GM19043 (cell line): ENCODE measurements at regions not wholly inside any gene's neighbourhood (a gene's known extent, or its start where the extent isn't known, plus 50 kb on each side); places are given as distances from the start of the nearest gene placed in this dataset.
"Not testable (repeated sequence)": the region's sequence is repeated elsewhere in the genome, so short reads cannot be mapped to it uniquely, and the experiment has no call there.

Experiments used
- ATAC-seq: cut with Tn5 transposase; IDR thresholded peaks from one replicate; pipeline ENCODE4 v1.9.1; 2021; ENCODE audit warnings: low read depth; ENCODE audit not compliant: unreplicated experiment

DNA sequence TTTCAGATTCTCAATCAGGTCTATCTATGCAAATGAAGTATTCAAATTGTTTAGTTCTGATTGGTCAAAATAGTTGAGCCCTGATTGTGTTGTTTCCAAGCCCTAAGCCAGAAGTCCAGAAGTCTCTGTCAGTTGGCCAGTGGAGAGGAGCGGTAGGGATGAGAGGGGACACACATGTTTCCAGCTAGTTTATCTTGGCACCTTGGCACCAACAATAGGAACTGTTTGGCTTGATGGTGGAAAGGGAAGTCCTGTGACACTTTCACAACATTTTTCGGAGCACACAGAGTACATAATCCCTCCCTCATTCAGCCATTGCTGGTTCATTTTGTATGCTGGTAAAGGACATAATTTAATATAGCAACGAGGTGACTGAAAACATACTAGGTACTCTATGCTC is 1661.6 kb downstream of the SUCLG1 start:
- ATAC-seq: no peak

DNA sequence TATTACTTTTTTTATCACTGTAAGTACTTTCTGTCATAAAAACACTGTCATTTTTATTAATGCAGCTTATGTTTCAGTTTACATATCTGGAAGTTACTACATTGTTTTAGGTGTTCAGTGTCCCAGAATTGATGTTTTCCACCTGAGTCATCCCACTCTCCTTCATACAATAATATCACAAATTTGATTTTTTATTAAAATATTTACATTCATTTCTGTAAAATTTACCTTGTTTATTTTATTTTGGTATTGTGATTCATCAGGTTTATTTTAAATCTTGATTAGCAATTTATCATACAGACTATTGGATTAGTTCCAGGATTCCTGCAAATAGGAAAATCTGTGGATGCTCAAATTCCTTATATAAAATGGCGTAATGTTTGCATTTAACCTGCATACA is 1662.9 kb downstream of the SUCLG1 start:
- no peak for ATAC-seq

DNA sequence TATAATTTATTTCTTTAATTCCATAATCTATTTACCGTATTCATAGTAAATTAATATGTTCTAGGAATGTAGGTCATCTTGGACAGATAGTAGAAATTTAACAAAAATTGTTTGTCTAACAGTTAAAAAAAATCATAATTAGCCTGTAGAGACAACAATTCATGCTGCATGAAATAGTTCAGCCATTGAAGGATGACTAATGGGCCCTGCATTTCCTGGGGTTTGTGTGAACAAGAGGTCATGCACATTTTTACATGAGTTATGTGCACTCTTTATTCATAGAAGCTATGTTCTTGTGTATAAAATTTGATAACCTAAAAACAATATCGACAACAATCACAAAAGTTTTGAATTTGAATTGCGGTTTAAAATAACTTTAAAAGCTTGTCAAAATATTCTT is 1663.6 kb downstream of the SUCLG1 start:
- ATAC-seq: no peak

DNA sequence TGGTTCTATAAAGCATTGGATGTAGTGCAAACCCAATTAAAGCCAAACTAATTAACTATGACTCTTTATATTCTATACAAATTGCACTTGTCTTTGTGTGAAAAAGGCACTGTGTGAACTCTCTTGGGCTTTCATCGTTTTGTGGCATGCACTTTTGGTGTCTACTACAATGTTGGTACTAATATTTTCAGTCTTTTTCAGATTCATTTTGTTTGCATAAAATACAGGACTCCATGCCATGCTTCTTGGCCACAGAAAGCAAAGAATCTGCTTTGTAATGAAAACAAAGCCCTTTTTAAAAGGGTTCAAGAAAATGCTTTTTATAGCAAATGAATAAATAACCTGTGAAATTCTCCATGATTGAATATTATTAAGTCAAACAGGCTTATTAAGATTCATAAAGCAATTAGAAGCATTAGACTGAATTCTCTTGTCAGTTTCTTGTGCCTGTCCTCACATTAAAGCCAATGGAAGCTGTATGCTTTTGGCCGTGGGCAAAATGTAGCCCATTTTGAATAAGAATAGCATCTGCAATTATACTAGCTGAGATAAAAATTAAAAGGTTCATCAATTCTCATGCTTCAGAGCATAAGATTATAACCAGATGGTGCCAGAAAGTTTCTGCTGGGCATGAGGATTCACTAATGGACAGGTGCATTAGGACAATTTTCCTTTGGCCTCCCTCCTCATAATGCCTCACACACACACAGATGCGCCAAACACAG is 1665.2 kb downstream of the SUCLG1 start:
- ATAC-seq: no peak

DNA sequence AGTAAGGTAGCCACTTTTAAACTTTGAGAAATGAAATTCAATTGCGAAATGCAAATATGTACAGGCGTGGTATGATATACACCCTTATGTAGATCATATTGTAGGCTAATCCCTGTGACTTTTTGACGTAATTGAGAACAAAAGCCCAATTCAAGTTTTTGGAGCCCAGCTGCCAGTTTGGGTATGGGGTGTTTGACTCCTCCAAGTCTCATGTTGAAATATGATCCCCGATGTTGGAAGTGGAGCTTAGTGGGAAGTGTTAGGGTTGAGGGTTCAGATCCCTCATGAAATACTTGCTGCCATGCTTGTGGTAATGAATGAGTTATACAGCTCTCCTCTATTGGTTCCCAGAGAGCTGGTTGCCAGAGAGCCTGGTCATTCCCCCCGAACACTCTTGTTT is 1666.8 kb downstream of the SUCLG1 start:
- ATAC-seq: no peak

DNA sequence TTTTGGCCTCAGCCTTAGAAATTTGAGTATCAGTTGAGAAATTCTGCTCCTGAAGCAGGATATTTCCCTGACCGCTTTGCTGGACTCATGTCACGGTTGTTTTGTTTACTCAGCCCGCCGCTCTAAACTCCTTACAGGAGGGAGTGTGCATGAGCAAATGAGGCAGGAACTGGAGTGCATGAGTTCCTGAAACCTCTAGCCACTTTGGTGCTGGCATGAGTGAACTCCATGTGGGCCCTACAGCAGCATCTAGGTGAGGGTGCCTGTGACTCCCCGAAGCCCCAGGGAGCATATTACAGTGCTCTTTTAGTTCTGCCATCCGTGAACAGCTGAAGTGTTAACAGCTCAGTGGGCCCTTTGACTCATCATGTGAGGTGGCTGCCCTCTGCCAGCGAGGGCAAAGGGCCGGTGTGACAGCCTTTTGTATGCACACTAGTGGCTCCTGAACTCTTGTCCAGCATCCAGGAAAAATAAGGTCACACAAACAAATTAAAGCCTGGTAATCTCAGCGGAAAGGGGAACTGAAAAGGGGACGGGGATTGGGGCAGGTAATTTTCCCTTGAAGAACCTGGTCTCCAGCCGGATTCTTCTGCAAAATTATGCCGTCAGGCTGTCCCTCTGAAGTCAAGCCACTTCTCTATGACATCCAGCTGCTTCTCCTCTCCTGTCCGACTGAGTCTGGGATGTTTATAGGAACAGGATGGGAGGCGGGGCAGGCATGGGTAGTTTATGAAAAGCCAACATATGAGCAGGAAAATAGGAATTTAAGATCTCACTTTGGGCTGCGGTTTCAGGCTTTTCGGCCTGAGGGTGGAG is 1668.7 kb downstream of the SUCLG1 start:
- ATAC-seq: no peak

DNA sequence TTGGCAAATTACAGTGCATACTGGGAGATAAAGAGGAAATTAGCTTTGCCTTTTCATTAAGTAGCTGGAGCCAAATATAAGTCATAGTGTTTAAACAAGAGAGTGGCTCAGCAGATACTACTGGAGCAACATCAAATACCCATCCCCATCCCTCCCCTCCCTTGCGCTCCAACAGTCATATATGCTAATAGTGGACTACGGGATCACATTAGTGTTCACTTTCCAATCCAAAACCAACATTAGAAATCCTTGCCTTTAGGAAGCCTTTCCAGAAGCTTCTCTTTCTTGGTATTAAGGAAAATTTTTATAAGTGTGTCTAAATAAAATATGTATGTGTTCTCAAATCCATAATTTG is 1669.3 kb downstream of the SUCLG1 start:
- no peak for ATAC-seq

DNA sequence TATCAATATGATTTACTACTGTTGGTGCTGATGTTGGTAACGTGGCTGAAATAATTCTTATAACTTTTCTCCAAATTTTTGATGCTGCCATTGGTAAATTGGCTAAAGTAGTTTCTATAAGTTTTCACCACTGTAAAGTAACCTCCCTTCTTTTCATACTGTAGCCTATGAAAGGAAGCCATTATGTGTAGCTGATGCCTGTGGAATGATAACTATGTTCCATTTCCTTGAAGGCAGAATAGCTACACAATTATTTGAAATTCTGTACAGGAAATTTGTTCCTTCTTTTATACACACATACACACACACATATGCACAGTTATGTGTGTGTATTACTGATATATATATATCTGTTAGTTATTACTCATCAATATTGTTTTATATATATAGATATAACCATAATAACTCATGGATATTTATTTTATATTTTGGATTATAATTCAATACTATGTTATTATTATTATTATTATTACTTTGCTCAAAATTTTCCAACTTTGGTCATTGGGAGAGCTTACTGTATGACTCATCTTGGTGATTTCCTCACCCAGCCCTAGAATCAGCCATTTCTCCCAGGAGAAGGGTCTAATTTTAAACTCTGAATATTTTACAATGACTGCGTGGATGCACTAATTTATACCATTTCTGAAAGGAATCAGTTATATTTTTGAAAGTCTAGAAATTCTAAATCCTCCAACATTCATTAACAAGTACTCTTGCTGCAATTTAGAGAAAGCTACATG is 1677.7 kb downstream of the SUCLG1 start:
- no peak for ATAC-seq

DNA sequence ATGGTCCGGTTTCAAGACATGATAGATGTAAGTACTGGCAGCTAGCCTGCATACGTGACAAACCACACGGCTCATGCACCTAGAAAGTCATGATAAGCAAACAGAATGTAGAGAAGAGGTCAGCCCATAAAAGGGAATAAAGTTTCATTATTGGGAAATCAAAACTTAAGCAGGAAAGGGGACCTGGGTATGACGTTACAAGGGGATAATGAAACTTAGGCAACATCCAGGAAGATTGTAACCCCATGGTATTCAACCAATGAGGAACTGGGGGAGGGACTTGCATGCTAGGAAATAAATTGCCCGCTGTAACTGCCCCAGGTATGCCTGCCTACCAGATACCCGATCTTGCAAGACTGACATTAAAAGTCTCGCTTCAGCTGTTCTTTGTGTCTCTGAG is 1679.0 kb downstream of the SUCLG1 start:
- no peak for ATAC-seq

DNA sequence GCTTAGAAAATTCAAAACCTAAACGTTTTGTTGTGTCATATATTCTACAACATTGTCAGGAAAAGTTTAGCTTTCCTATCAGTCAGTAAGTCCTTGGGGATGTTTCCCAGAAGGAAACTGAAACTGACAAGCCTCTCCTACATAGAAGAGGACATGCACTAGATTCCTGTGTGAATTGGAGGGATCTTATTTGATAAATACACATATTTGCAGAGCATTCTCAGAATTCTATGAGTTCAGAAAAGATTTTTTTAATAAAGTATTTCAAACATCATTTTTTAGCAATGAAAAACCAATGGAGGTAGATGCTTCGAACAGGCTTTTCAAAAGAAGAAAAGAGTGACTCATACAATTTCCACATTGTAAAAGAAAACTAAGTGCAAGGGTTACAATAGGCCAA is 1706.7 kb downstream of the SUCLG1 start:
- ATAC-seq: no peak

DNA sequence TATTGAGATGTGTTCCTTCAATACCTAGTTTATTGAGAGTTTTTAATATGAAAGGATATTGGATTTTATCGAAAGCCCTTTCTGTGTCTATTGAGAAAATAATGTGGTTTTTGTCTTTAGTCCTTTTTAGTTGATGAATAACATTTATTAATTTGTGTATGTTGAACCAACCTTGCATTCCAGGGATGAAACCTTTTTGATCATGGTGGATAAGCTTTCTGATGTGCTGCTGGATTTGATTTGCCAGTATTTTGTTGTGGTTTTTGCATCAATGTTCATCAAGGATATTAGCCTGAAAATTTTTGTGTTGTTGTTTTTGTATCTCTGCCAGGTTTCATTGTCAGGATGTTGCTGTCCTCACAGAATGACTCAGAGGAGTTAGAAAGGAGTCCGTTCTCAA is 1710.4 kb downstream of the SUCLG1 start:
- ATAC-seq: no peak

DNA sequence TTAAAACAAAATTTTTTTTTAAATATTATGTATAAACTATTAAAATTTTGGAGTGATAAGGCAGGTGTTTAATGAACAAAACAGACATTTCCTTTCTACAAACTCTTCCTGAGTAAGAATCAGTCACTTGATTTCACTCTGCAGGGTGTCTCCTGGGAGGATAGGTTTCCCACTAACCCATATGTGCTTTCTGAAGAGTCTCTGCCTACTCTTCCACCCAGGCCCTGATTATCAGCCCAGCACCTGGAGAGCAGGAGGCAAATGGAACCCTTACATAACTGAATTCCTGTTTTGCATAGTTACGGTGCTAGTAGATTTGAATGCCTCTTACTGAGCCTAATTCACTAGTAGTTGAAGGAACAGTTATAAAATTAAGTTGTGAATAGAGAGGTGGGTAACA is 1718.6 kb downstream of the SUCLG1 start:
- ATAC-seq: no peak

DNA sequence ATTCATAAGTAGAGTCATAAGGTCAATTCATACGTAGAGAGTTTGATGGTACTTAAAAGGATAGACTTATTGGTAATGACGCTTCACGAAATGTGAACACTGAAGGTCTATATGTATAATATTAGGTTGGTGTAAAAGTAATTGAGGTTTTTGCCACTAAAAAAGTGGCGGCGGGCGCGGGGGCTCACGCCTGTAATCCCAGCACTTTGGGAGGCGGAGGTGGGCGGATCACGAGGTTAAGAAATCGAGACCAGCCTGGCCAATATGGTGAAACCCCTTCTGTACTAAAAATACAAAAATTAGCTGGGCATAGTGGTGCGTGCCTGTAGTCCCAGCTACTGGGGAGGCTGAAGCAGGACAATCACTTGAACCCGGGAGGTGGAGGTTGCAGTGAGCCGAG is 1721.1 kb downstream of the SUCLG1 start:
- ATAC-seq: not testable (repeated sequence)

DNA sequence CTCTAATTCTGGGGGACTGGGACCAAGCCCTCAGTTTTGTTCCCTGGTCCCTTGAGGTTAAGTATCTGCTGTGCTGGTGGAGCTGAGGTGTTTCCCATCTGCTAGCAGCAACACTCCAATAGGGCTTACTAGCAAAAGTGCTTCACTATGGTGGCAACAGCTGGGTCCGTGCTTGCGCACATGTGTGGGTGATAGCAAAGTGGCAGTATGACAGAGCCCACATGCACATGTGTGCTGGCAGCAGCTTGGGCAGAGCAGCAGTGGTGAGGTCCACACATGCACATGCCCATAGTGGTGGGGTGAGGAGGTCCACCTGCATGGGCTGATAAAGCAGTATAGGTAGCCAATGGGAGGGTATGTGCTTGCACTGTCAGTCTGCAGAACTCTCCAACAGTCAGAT is 1723.7 kb downstream of the SUCLG1 start:
- ATAC-seq: no peak

DNA sequence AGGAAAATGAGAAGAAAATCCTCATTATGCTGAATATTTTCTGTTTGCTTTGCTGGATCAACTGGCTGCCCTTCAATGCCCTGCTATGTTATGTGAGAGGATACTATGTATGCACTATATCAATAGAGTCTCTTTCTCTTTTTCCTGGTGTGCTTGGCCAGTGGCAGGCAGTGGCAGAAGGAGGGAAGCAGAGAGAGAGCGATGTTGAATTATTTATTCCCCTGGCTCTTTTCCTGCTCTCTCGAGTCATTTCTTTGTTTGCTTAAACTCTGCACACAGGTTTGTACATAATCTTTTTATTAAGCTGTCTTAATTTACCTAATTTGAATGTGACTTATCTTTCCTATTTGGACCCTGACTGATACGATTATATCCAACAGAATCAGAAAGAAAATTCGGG is 1727.3 kb downstream of the SUCLG1 start:
- no peak for ATAC-seq

DNA sequence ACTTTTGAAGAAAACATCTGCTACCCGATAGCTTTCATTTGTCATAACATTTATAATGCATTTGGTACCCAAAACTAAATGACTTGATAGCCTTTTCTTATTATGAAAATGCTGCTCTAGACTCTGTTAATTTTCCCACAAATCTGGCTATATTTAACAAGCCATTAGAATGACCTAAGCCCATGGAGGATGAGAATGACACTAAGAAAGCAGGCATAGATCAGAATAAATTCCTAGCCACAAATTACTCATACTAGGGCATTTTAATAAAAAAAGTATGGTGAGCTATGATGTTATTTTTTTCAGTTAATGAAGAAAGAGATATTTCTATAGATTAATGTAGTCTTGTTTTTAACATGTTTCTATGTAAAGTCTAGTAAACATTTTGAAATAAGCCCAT is 1728.3 kb downstream of the SUCLG1 start:
- ATAC-seq: no peak

DNA sequence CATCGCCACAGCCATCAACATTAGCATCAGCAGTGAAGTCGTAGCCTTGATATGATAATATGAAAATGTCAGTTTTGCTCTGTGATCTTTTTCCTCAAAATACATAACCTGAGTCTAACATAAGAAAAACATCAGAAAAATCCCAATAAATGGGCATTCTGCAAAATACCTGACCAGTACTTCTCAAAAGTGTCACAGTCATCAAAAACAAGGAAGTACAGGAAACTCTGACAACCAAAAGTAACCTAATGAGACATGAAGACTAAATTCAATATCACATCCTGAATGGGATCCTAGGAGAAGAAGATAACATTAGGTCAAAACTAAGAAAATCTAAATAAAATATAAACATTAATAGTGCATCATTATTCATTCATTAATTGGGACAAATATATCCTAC is 1731.0 kb downstream of the SUCLG1 start:
- ATAC-seq: no peak

DNA sequence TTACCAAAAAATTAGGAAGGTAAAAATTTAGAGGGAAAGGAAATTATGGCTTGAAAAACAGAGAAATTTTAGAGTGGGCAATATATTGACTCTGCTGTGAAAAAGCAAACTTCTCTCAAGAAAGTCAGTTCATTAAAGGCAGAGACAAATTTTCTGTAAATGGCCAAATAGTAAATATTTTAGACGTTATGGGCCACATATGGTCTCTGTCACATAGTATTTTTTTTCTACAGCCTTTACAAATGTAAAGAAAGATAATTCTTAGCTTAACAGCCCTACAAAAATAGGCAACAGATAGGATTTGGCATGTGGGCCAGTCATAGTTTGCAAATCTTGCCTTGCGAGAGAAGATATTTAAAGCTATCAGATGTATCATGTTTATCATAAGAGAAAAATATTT is 1750.4 kb downstream of the SUCLG1 start:
- no peak for ATAC-seq

DNA sequence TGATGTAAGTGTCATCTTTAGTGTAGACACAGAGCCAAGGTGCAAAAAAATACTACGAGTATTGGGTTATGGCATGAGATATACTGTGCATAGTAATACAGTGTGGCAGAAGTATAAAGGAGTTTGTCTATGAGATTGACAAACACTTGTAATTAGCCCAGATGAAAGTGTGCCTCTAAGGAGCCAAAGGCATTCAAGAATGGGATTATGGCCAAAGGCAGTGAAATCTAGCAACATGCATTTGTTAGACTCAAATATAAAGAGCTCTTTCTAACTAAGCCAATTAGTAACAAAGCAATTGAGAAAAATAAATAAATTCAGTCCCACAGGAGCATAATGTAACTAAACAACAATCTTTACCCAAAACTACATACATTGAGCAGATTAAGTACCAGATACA is 1761.8 kb downstream of the SUCLG1 start:
- no peak for ATAC-seq

DNA sequence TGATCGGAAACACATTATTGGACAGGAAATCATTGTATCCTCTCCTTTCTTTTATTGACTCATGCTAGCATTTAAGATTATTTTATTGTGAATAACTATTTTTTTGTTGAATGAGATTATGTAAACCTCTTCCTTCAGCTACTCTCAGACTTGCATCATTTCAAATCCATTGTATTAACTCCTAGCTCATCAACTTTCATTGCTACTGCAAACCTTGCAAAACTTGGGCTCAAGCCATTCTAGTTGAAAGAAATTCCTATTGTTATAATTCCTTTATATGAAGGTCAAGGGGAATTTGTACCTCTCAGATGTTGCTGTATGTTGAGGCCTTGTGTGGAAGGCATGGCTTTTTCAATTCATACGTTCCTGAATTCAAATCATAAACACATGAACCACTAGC is 1764.6 kb downstream of the SUCLG1 start:
- no peak for ATAC-seq

DNA sequence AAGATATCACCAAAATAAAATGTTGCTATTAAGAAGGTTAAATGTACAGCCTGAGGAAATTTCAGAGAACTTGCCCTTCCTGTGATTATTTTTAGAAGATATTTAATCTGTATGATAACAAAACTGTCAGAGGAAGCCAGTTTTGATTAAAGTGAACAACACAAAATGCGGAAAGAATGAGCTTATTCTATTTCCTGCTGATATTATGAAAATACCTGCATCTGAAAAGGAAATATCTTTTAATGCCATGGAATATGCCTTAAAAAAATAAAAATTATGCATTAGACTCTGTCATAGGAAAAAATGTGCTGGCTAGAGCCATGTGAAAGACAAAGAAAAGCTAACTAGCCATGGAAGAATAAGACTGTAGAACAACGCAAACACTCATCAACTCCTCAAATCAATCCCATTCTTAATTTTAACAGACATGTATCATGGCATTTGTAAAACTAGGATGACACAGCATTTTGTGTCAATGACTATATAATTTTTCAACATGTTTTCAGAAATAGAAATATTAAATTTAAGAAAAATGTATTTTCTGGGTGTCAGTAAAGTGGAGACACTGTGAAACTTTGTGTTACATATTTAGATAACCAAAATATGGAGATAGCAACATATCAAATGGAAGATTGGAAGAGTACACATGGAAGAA is 1768.2 kb downstream of the SUCLG1 start:
- ATAC-seq: no peak
